Activated T-cell treated with anti-CD3 and anti-CD28 coated beads, Interleukin-2, amount 50 U/mL, for 1 hour (primary cell): ENCODE measurements at regions not wholly inside any gene's neighbourhood (a gene's known extent, or its start where the extent isn't known, plus 50 kb on each side); places are given as distances from the start of the nearest gene placed in this dataset.

Source experiments
- DNase-seq: peaks from one replicate; pipeline ENCODE4 v3.0.0-alpha.2; 2020

GRCh38 chr3:59698091-59698490, 648.3 kb upstream of the CFAP20DC start:
- DNase-seq, result no peak

GRCh38 chr3:59696783-59697182, 647.0 kb upstream of the CFAP20DC start:
- no peak for DNase-seq

DNA sequence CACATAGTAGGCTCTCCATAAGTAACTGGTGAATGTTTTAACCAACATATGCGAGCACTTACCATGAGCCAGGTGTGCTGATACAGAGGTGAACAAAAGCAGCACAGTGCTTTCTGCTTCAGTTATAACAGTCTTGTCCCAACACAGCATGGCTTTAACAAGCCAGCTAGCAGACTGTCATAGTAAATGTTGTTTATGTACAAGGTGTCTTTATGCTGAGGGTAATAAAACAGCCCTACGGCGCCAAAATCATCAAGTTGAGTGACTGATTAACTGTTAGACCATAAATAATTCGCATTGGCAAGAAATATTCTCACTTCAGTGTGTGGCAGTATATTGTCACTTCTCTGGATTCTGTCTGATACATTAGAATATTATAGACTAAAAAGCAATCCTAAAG, 646.0 kb upstream of the CFAP20DC start:
- DNase-seq, result no peak

- DNase-seq, result no peak
Observed at GRCh38 chr3:59692117-59692516, 642.3 kb upstream of the CFAP20DC start.

DNA sequence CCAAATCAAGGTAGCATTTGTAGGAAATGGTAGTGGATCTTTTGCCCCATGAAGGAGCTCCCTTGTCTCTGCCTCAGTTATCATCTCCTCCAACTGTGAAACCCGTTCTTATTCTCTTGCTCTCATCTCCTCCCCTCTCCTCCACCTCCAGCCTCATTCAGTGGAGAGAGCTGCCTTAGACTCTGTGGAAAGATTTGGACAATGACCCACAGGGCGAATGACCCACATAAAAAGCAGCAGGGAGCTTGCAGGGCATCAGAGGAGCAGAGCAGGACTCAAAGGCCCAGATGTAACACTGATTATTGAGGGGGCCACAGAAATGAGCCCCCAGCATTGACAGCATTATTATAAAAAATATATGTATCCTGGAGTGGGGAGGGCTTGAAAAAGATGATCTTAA, 641.1 kb upstream of the CFAP20DC start:
- no peak for DNase-seq

- DNase-seq, result no peak
Observed at GRCh38 chr3:59688636-59689035, 638.8 kb upstream of the CFAP20DC start.

DNA sequence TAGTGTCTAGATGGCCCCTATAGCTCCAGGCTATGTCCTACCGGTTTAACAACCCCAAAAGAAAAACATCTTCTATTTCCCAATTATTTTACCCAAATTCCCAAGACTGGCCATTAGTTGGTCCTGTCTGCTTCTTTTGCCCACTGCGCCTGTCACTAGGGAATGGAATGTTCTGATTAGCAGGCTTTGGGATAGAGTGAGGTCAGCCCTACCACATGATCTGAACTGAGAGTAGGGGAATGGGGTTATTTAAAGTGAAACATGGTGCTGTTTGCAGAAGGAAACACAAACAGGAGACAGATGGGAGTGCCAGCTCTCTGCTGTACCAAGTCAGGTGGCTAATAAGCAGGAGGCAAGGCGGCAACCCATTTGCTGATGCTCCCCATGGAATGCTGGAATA, 635.6 kb upstream of the CFAP20DC start:
- DNase-seq, result no peak

DNA sequence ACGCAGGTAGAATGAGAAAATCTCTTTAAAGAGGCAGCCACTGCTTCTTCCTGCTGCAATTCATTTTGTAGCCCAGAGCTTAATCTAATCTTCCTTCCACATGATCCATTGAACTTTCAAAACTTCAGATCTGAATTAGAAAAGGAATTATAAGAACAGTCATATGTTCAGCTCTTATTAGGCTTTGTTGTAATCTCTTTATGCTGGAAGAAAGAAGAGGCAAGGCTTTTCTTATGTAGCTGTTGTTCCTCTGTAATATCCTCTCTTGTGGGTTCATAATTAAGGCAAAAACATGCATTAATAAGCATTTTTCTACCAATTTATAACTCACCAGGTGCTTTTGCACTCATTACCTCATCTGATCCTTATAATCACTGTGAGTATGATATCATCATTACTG, 634.9 kb upstream of the CFAP20DC start:
- no peak for DNase-seq

- DNase-seq, result no peak
Observed at GRCh38 chr3:59680919-59681318, 631.1 kb upstream of the CFAP20DC start.

GRCh38 chr3:59677747-59678702, 628.2 kb upstream of the CFAP20DC start:
- no peak for DNase-seq

DNA sequence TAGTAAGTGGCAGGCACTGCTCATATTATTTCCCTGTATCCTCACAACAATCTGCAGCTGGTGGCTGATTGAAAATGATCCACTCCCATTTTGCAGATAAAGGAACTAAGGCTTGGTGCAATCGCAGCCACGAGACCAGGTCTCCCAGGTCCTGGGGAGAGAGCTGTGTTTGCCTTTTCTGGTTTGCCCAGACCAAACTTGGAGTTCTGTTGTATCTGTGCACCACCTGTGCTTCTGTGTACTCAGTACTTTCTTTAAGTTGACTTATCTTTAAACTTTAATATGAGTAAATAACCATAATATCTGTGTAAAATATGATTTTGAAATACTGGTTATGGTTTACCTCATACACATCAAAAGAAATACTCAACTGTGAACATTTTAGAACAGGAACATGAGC, 625.7 kb upstream of the CFAP20DC start:
- no peak for DNase-seq

DNA sequence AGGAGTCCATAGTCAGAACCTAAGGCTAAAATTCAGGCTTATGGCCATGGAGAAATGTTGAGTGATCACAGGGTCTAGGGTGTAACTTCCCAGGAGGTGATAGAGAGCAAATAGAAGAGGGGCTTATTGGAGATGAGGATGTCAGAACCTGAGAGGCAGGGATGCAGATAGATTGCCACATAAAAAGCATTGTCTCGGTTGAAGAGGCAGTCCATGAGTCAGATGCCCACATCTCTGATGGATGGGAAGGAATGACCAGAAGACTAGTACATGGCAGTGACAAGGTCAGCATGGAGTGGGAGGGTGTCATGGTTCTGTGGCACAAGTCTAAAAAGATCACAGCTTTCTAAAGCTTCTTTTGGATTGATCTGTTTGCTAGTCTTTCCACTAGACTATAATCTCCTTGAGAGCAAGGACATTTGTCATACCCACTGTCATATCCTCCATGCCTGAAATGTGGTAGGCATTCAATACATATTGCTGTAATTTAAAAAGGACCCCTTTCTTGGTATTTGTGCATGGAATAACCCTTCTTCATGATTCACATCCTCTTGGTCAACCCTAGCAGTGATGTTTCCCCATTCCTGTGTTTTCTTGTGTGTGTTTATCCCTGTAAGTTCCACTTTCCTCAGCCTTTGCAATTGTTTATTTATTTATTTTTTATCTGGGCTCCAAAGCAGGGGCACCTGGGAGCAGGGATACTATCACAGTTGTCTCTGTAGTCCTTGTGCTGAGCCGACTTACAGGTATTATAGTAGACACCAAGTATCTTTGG, 613.4 kb upstream of the CFAP20DC start:
- DNase-seq, result no peak

GRCh38 chr3:59660852-59661625, 611.2 kb upstream of the CFAP20DC start:
- no peak for DNase-seq

DNA sequence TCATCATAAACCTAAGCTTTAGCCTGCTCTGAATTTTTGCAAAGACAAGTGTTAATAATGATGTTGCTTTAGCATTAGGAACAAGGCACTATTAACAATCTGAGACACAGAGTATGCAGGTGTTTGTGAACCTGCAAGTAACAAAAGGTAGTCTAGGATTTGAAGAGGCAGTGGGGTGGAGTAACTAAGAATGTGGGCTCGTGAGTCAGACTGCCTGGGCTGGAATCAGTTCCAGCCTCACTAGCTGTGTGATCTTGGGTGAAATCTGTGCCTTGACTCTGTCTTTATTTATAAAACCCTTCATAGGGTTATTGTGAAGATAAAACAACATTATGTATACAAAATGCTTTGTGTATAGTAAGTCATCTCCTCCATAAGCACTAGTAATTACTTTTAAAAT, 610.6 kb upstream of the CFAP20DC start:
- no peak for DNase-seq

DNA sequence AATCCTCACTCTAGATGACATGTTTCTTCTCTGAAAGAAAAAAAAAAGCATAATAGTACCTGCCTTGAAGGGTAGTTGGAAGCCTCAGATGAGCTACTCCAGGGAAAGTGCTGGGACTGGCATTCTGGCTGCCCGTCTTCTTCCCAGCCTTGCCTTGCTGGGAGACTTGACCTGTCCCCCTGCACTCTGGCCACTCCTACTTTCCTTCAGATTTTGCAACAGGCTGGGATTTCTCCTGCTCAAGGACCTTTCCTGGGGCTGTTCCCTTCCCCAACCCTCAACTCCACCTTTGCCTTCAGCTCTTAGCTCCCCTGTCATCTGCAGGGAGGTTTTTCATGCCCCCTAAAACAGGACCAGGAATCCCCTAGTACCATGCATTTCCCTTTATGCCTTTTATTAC, 609.9 kb upstream of the CFAP20DC start:
- no peak for DNase-seq

DNA sequence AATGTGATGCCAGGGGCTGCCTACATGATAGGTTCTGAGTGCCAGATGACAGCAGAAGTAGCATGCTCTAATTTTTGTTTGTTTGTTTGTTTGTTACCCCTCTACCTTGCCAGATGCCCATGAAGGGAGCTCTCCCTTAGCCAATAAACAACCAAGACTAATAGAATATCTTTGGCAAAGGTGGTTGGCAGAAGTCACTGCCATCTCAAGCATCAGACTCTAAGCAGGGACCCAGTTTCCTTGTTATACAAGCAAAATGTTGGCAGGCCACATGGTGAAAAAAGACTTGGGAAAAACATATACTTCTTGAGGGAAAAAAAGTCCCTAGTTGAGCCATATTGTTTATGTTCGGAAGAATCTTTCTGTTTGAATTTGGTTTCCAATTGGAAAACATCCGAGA, 609.0 kb upstream of the CFAP20DC start:
- no peak for DNase-seq

DNA sequence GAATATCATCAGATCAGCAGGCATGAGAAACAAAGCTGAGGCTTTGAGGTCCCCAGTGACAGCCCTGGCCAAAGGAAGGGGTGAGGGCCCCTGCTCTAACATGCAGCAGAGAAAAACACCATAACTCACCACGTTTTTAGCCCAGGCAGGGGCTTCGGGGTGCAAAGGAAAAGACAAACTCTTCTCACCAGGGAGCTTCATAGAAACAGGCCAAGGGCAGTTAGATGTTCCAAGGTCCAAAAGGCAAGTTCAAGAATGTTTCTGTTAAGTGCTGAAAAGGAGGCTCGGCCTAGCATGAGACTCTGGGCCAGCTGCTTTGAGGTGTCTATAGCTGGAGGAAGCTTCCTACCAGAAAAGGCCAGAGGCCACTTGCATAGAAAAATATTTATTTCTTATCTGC, 608.4 kb upstream of the CFAP20DC start:
- no peak for DNase-seq

GRCh38 chr3:59655418-59656015, 605.7 kb upstream of the CFAP20DC start:
- no peak for DNase-seq

DNA sequence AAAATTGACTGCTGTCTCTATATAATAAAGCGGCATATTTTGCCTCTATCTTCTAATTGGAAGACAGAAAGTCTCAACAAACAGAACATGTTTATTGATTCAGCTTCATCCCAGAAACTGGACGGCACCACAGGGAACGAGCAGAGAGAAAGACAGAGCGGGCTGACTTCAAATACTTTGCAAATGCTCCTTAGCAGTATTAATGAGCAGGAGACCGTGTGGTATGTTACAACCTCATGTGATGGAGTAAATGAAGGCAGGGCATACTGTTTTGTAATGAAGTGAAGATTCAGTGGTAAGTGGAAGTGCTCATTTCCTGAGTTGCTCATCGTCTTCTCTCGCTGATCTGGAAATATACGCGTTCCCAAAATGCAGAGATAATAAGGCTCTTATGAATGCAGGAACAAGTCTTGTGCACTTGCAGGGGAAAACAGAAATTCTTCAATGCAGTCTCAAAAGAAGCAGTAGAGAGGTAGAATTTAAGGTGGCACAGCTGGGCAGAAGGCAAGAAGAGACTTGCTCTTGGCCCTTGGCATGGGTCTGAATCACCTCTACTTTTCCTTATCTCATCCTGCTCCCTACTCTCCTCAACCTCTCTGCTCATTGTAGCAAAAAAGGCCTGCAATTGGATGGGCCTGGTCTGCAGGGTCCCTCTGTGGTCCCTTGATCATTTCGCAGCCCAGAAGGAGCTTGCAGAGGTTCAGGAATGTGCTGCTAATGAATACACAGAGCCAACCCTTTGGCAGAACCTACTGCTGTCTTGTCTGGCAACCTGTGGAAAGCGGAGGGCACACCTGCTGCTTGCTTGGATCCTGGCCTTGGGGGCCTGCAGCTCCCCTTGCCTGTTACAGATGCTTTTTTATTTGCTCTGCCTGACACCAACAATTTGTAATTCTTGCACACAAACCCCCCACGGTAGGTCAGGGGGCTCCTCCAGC, 604.9 kb upstream of the CFAP20DC start:
- DNase-seq, result no peak

DNA sequence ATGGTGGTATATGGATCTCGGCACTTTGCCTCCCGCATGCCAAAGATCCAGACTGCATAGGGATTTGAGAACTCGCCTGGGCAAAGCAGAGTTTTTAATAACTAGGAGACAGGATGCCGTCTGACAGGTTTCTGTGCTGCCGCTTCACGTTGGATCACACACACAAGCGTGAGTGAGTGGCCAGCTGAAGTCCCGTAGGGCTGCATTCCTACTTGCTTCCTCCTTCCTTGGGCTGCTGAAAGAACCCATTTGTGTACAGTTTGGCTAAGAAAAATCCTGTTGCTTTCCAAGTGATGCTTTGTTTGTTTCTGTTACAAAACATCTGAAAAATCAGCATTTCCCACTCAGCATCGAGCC, 604.3 kb upstream of the CFAP20DC start:
- DNase-seq, result no peak

- no peak for DNase-seq
Observed at GRCh38 chr3:59653405-59654122, 603.7 kb upstream of the CFAP20DC start.
